Panc1 (cell line): ENCODE measurements at regions not wholly inside any gene's neighbourhood (a gene's known extent, or its start where the extent isn't known, plus 50 kb on each side); places are given as distances from the start of the nearest gene placed in this dataset.

Source experiments
- CTCF ChIP-seq: fragments of 450-650 bp; IDR thresholded peaks from 2 replicates; pipeline ENCODE4 v1.5.1; 2017; ENCODE audit warnings: mild to moderate bottlenecking
- POLR2AphosphoS5 ChIP-seq: IDR thresholded peaks from 2 replicates; pipeline ENCODE4 v1.6.1; 2012; ENCODE audit warnings: mild to moderate bottlenecking, low read depth, low read length, moderate library complexity
- REST ChIP-seq, 2 experiments: IDR thresholded peaks; 2 replicates each; pipeline ENCODE4 v1.6.1; 2011 to 2012; ENCODE audit warnings: low read depth in 2 of 2, control low read depth in 1 of 2, low read length in 1 of 2, mild to moderate bottlenecking in 1 of 2, moderate library complexity in 1 of 2; ENCODE audit not compliant: insufficient read depth in 1 of 2
- TCF7L2 ChIP-seq: IDR thresholded peaks from 2 replicates; pipeline ENCODE4 v1.6.1; 2011; ENCODE audit warnings: mild to moderate bottlenecking, low read depth, low read length, inconsistent platforms

GRCh38 chr5:66362687-66363086, 218.6 kb downstream of the SREK1 start:
- TF ChIP-seq CTCF: no peak
- TF ChIP-seq REST (IDR thresholded peaks at IDR 0.05; ENCODE audit: insufficient read depth in 1 of 2, low read depth in 2 of 2, low read length in 1 of 2): no peak
- no peak for TF ChIP-seq POLR2AphosphoS5
- TF ChIP-seq TCF7L2: no peak
